ENCODE measurements at regions not wholly inside any gene's neighbourhood (a gene's known extent, or its start where the extent isn't known, plus 50 kb on each side); places are given as distances from the start of the nearest gene placed in this dataset.
"Not testable (repeated sequence)": the region's sequence is repeated elsewhere in the genome, so short reads cannot be mapped to it uniquely, and the experiment has no call there.

DNA sequence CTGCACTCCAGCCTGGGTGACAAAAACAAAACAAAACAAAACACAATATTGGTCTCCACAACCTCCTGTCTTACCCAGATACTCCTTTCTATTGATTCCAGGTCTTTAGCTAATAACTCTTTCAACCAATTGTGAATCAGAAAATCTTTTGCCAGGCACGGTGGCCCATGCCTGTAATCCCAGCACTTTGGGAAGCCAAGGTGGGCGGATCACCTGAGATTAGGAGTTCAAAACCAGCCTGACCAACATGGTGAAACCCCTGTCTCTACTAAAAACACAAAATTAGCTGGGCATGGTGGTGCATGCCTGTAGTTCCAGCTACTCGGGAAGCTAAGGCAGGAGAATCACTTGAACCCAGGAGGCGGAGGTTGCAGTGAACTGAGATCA is 88.5 kb upstream of the METTL9 start:
- DNase-seq; H3K27me3 Mint-ChIP-seq (ENCODE audit: low read depth, poor library complexity); H3K36me3 Mint-ChIP-seq (ENCODE audit: low read depth); H3K9me3 Mint-ChIP-seq; H3K4me3 Mint-ChIP-seq: not testable (repeated sequence)
- H3K4me1 Mint-ChIP-seq: peaks cover 96% of the 10 kb centered on the region
- peak overlapping the region; percentile 92 for H3K27ac Mint-ChIP-seq

DNA sequence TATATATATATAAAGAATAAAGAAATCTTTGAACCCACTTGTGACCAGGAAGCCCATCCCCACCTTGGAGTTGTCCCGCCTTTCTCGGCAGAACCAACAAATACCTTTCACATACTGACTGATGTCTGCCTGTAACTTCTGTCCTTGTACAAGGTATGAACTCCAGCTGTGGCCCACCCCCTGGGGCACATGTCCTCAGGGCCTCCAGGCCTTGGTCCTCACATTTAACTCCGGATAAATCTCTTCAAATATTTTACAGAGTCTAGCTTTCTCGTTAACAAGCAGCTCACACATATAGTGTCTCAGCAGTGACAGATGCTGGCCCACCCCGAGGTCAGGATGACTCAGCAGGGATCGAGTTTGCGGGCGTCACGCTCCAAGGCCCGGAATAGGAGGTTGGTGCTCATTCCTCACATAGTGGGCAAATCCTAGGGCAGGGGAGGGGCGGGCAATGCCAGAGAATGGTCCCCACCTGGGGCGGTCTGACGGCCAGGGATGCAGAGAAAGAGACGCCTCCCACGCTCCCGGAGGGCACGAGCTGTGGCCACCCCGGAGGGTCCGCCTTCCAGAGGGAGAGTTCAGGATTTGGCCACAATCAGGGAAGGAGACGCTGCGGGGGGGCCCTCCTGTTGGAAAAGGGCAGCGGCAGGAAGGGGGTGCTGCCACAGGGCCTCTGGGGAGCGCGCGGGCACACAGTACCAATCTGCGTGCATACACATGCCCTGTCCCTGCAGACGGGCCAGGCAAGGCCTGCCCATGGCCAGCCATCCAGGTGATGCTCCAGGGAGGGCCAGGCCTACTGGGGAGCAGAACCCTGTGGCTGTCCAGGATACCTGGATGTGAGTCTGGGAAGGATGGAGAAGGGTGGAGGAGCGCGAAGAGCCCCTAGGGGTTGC is 87.8 kb upstream of the METTL9 start:
- H3K36me3 Mint-ChIP-seq (ENCODE audit: low read depth); H3K9me3 Mint-ChIP-seq; H3K27me3 Mint-ChIP-seq (ENCODE audit: low read depth, poor library complexity): not testable (repeated sequence)
- peaks cover 98% of the 10 kb centered on the region for H3K4me1 Mint-ChIP-seq
- DNase-seq: peak; percentile 55
- peak overlapping the region; percentile 95 for H3K27ac Mint-ChIP-seq
- H3K4me3 Mint-ChIP-seq: peak overlapping the region; percentile 50

DNA sequence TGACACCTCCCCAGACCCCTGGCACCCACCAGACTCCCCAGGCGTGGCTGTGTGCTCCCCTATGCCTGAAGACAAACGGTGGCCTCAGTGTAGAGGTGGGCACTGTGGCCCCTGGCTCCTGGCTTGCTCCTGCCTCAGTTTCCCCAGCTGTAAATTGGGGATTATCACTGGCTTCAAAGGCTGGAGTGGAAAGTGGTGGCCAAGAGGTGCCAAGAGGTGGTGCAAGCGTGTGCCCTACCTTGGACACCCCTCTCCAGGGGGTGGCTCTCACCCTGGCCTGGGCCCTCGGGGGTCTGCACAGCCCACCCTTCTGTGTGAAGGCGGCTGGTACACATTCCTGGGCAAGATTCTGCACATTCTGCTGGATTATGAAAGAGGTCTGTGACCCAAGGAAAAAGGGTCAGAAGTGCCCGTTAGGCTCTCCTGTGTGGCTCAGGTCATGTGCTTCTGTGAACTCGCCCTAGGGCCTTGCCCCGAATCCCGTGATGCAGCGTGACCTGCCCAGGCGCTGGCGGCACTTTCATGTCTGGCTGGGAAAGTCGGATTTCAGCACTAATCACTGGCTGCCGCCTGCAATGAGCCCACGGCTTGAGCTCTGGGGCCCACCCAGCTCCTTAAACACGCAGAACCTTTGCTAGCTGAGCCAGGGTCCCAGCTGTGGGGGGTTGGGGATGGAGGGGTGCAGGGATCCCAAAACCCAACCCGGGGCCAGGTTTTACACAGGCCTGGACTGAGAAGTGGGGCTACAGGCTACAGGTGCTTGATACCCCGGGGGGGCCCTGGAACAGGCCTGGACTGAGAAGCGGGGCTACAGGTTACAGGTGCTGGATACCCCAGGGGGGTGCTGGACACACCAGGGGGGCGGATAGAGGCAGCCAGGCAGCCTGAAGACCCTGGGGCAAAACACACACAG is 86.8 kb upstream of the METTL9 start:
- not testable (repeated sequence) for H3K27me3 Mint-ChIP-seq (ENCODE audit: low read depth, poor library complexity); H3K36me3 Mint-ChIP-seq (ENCODE audit: low read depth); H3K9me3 Mint-ChIP-seq
- DNase-seq: peak; percentile 40
- Mint-ChIP-seq H3K4me3 (peak overlapping the region; percentile 32), H3K4me1 (peaks cover 92% of the 10 kb centered on the region), H3K27ac (peak overlapping the region; percentile 78)

DNA sequence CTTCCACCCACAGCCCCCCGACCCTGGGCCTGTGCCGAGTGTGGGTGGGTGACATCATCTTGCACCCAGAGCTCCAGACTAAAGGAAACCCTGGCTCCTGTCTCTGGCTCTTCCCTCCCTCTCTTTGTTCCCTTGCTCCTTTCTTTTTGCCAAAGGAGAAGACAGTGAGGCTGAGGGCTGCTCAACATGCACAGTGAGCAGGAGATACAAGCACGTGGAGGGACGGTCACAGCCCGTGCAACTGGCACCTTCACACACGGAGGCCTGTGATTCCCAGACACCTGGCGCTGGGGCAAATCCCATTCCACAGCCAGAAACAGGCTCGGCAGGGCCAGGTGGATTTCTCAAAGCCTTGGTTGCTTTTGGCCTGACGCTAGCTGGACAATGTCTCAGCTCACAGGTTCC is 86.0 kb upstream of the METTL9 start:
- DNase-seq: peak; percentile 12
- Mint-ChIP-seq H3K4me1 (peaks cover 90% of the 10 kb centered on the region), H3K27ac (peak overlapping the region; percentile 48)
- H3K36me3 Mint-ChIP-seq (ENCODE audit: low read depth); H3K4me3 Mint-ChIP-seq; H3K9me3 Mint-ChIP-seq; H3K27me3 Mint-ChIP-seq (ENCODE audit: low read depth, poor library complexity): not testable (repeated sequence)

DNA sequence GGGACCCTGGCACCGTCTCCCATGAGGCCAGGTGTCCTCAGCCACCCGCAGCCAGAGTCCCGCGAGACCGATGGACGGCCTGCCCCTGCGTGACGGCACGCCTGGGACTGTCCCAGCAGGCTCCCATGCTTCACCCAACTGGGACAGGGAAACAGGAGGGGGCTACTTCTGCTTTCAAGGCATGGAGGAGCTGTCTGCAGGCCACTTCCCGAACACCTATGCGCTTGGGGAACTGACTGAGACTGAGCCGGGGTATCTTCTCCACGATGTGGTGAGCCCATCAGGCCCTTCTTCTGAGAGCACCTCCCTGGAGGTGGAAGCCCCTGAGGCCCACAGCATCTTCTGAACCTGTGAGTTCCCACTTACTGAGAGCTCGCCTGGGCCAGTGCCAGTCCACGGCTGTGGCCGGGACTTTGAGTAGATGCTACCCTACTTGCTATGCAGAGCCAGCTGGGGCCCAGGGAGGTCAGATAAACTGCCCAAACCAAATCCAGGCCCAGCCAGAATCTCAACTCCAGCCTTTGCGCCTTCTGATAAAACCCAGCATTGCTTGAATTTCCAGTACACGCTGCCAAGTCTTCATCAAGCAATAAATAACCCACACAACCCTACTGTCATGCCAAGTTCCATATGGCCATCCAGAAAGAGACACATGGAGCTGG is 85.4 kb upstream of the METTL9 start:
- not testable (repeated sequence) for H3K27me3 Mint-ChIP-seq (ENCODE audit: low read depth, poor library complexity); H3K9me3 Mint-ChIP-seq; H3K36me3 Mint-ChIP-seq (ENCODE audit: low read depth)
- Mint-ChIP-seq H3K4me1 (peaks cover 90% of the 10 kb centered on the region), H3K27ac (peak overlapping the region; percentile 52), H3K4me3 (peak overlapping the region; percentile 50)
- peak; percentile 8 for DNase-seq

DNA sequence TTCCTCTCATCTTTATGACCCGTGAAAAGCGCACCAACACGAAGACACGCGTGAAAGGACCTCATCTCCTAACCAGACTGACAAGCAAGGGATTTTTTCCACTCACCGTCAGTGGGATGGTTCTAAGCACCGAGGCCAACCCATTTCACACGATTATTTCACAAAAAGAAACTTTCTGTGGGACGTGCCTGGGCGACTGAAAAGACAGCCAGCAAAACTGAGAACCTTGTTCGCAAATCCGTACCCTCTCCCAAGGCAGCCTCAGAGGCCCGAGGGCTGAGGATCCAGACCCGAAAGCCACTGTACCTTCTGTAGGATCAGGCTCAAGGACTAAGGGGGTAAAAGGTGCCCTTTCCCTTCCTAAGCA is 84.9 kb upstream of the METTL9 start:
- not testable (repeated sequence) for H3K36me3 Mint-ChIP-seq (ENCODE audit: low read depth); DNase-seq; H3K9me3 Mint-ChIP-seq; H3K27me3 Mint-ChIP-seq (ENCODE audit: low read depth, poor library complexity)
- Mint-ChIP-seq H3K27ac (peak overlapping the region; percentile 52), H3K4me1 (peaks cover 90% of the 10 kb centered on the region), H3K4me3 (peak overlapping the region; percentile 50)

DNA sequence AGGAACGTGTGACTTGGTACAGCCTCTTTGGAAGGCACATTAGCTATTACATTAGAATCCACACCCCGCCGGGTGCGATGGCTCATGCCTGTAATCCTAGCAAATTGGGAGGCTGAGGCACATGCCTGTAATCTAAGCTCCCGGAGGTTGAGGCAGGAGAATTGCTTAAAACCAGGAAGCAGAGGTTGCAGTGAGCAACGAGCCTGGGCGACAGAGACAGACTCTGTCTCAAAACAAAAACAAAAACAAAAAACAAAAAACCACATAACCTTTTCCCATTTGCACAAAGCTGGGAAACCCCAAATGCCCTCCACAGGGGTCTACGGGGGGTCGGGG is 82.7 kb upstream of the METTL9 start:
- not testable (repeated sequence) for H3K4me3 Mint-ChIP-seq; H3K27ac Mint-ChIP-seq; H3K27me3 Mint-ChIP-seq (ENCODE audit: low read depth, poor library complexity); DNase-seq; H3K36me3 Mint-ChIP-seq (ENCODE audit: low read depth); H3K9me3 Mint-ChIP-seq
- peaks cover 76% of the 10 kb centered on the region for H3K4me1 Mint-ChIP-seq

DNA sequence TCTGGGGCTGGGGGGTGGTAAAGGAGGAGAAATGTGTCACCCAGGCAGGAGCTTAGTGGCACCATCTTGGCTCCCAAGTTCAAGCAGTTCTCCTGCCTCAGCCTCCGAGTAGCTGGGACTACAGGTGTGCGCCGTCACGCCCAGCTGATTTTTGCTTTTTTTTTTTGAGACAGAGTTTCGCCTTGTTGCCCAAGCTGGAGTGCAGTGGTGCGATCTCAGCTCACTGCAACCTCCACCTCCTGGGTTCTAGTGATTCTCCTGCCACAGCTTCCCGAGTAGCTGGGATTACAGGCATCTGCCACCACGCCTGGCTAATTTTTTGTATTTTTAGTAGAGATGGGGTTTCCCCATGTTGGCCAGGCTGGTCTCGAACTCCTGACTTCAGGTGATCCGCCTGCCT is 82.1 kb upstream of the METTL9 start:
- Mint-ChIP-seq H3K4me3 (peak overlapping the region; percentile 52), H3K4me1 (peaks cover 75% of the 10 kb centered on the region)

DNA sequence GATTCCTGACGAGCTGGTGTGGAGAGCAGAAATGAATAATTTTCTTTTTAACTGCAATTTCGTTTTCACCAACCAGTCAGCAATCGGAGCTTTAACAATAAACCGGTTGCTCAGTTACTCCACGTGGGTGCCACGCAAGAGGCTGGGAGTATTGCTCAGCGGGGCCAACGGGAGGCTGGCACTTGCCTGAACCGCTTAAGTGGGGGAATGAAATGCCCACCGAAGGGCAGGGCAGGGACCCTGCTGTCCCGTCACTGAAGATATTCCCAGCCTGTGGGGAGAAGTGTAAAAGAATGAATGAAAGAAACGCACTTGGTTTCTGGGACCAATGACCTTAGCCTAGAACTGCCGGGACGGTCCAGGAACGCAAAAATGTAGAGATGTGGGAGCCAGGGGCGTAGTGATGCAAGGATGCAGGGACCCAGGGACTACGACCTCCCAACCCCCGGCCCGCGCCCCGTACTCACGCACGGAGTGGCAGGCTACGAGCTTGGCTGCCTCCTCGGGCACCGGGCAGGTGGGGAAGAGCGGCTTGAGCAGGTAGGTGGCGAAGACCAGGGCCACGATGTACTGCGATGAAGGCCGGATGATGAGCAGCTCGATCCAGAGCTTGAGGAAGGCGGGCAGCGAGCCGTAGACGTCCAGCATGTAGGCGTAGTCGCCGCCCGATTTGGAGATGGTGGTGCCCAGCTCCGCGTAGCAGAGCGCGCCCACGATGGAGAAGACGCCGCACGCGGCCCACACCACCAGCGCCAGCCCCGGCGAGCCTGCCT is 79.8 kb upstream of the METTL9 start:
- H3K9me3 Mint-ChIP-seq; H3K36me3 Mint-ChIP-seq (ENCODE audit: low read depth); H3K27me3 Mint-ChIP-seq (ENCODE audit: low read depth, poor library complexity): not testable (repeated sequence)
- peaks cover 54% of the 10 kb centered on the region for H3K4me1 Mint-ChIP-seq
- peak; percentile 33 for DNase-seq
- peak overlapping the region; percentile 94 for H3K27ac Mint-ChIP-seq
- H3K4me3 Mint-ChIP-seq: peak overlapping the region; percentile 97

More for the DNA sequence above, 82.1 kb upstream of the METTL9 start:
- not testable (repeated sequence) for H3K27ac Mint-ChIP-seq; DNase-seq; H3K9me3 Mint-ChIP-seq; H3K27me3 Mint-ChIP-seq (ENCODE audit: low read depth, poor library complexity); H3K36me3 Mint-ChIP-seq (ENCODE audit: low read depth)

DNA sequence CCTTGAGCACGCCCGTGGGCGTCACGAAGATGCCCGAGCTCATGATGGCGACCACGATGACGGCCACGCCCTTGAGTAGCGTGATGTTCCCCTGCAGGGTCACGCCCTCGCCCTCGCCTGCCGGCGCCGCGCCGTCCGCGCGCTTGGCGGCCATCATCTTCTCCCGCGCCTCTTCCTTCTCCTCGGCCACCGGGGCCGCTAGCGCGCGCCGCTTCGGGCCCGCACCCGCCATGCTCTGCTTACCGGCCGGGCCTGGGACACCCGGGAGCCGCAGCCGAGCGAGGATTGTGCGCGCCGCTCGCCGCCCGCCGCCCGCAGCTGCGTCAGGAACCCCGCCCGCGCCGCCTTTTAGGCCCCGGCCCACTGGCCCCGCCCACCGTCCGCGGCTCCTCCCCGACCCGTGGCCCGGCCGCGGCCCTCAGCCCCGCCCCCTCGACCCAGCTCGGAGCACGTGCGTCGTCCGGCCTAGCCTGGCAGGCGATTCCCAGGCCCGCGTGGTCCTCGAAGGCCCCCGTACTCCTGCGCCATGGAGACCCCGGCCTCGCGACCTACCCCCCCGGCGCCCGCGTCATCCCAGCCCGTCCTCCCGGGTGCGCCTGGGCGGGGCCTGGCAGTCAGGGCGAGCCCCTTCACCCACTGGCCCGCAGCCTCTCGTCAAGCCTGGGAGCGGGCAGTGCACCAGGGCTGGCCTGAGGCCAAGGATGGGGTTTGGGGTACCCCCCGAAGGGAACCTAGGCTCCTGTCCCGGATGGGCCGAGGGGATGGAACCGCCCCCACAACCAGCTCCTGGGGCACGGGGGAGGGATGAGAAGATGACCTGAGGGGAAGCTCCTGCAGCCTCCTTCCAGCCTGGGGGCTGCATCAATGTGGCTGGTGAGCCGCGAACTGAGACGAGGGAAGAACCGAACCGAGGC is 79.0 kb upstream of the METTL9 start:
- not testable (repeated sequence) for H3K27ac Mint-ChIP-seq, H3K9me3 Mint-ChIP-seq
- peaks cover 46% of the 10 kb centered on the region for H3K4me1 Mint-ChIP-seq

DNA sequence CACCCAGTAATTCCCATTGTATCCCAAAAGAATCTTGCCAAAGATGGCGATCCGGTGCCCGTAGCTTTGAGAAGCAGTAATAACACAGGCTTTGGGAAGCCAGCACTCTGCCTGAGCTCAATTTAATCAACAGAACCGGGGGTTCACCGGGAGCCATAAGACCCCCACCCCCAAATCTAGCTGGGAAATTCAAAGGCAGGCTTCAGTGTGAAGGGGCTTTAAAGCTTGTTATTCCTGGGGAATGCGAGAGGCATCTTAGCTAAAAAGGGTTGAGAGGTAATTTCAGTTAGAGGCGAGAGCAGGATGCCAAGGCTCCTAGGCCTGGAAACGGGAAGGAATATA is 78.4 kb upstream of the METTL9 start:
- not testable (repeated sequence) for H3K27me3 Mint-ChIP-seq (ENCODE audit: low read depth, poor library complexity); DNase-seq; H3K36me3 Mint-ChIP-seq (ENCODE audit: low read depth); H3K9me3 Mint-ChIP-seq
- H3K4me1 Mint-ChIP-seq: peaks cover 39% of the 10 kb centered on the region
- H3K27ac Mint-ChIP-seq: peak overlapping the region; percentile 96
- H3K4me3 Mint-ChIP-seq: peak overlapping the region; percentile 70

More for the DNA sequence above, 79.0 kb upstream of the METTL9 start:
- peak; percentile 100 for DNase-seq
- not testable (repeated sequence) for H3K27me3 Mint-ChIP-seq (ENCODE audit: low read depth, poor library complexity); H3K36me3 Mint-ChIP-seq (ENCODE audit: low read depth)
- H3K4me3 Mint-ChIP-seq: peak overlapping the region; percentile 97
